Keratinocyte (primary cell): ENCODE measurements at regions not wholly inside any gene's neighbourhood (a gene's known extent, or its start where the extent isn't known, plus 50 kb on each side); places are given as distances from the start of the nearest gene placed in this dataset.

Experiments used
- DNase-seq: peaks from one replicate; pipeline ENCODE4 v3.0.0-alpha.2; 2011; ENCODE audit warnings: low read depth, missing footprints, low spot score
- FAIRE-seq: peaks from 2 replicates; lab custom pipeline; 2011; peaks lifted over from hg19 to GRCh38; lab: Jason Lieb, UNC
- H2AFZ ChIP-seq: 2 replicates; pipeline ENCODE4 v1.6.0; 2012; ENCODE audit warnings: low read length, control low read depth, inconsistent platforms; ENCODE audit not compliant: control insufficient read depth
- H3K27ac ChIP-seq: 2 replicates; pipeline ENCODE4 v1.5.1; 2011; ENCODE audit warnings: low read length; ENCODE audit not compliant: control insufficient read depth, insufficient read depth
- H3K27me3 ChIP-seq: 3 replicates; pipeline ENCODE4 v1.6.0; 2011; ENCODE audit warnings: low read length; ENCODE audit not compliant: control insufficient read depth, insufficient read depth; ENCODE audit errors: extremely low read depth
- H3K36me3 ChIP-seq, 2 experiments: 2 replicates in 1 of 2; 3 replicates in 1 of 2; pipeline ENCODE4 v1.5.1; 2011; ENCODE audit warnings: low read length in 2 of 2, mild to moderate bottlenecking in 1 of 2; ENCODE audit not compliant: control insufficient read depth in 2 of 2, insufficient read depth in 2 of 2; ENCODE audit errors: extremely low read depth in 1 of 2
- H3K4me1 ChIP-seq: 3 replicates; pipeline ENCODE4 v1.5.1; 2011; ENCODE audit warnings: low read length; ENCODE audit not compliant: control insufficient read depth, insufficient read depth; ENCODE audit errors: extremely low read depth
- H3K4me2 ChIP-seq: 3 replicates; pipeline ENCODE4 v1.6.0; 2011; ENCODE audit warnings: low read depth, low read length; ENCODE audit not compliant: control insufficient read depth, insufficient read depth; ENCODE audit errors: extremely low read depth
- H3K4me3 ChIP-seq, 3 experiments: fragments of 200-600 bp in 1 of 3; sonication (generic) in 1 of 3; 2 replicates in 2 of 3; 3 replicates in 1 of 3; pipeline ENCODE4 v1.5.1; 2011 to 2016; ENCODE audit warnings: low read length in 3 of 3, mild to moderate bottlenecking in 3 of 3, control low read depth in 2 of 3, inconsistent platforms in 1 of 3, low read depth in 1 of 3, mixed read lengths in 1 of 3, mixed run types in 1 of 3, moderate library complexity in 1 of 3; ENCODE audit not compliant: control insufficient read depth in 2 of 3, insufficient read depth in 2 of 3; ENCODE audit errors: extremely low read depth in 1 of 3
- H3K79me2 ChIP-seq: 2 replicates; pipeline ENCODE4 v1.6.0; 2012; ENCODE audit warnings: low read length; ENCODE audit not compliant: control insufficient read depth, insufficient read depth
- H3K9ac ChIP-seq: 3 replicates; pipeline ENCODE4 v1.6.0; 2011; ENCODE audit warnings: low read length; ENCODE audit not compliant: control insufficient read depth, insufficient read depth; ENCODE audit errors: extremely low read depth
- H3K9me1 ChIP-seq: 3 replicates; pipeline ENCODE4 v1.6.0; 2011; ENCODE audit warnings: low read length; ENCODE audit not compliant: control insufficient read depth, insufficient read depth; ENCODE audit errors: extremely low read depth
- H3K9me3 ChIP-seq: 2 replicates; pipeline ENCODE4 v1.5.1; 2012; ENCODE audit warnings: low read depth, low read length; ENCODE audit not compliant: control insufficient read depth
- H4K20me1 ChIP-seq: 3 replicates; pipeline ENCODE4 v1.6.0; 2011; ENCODE audit warnings: low read length; ENCODE audit not compliant: control insufficient read depth, insufficient read depth; ENCODE audit errors: extremely low read depth
- EZH2 ChIP-seq: IDR thresholded peaks from one replicate; pipeline ENCODE4 v1.6.1; 2012; ENCODE audit warnings: inconsistent platforms, mild to moderate bottlenecking, low read length, moderate library complexity
- dilution Hi-C: fragments of 300-500 bp; cut with MboI; formaldehyde crosslinking; loops from one replicate; pipeline ENCODE4 v1.7.0; 2020; ENCODE audit warnings: low sequenced_read_pairs; ENCODE audit not compliant: extremely low pct_ligation_motif_present
- TF ChIP-seq, protein P1 (sequence below), 3 experiments: IDR thresholded peaks in 1 of 3; conservative IDR thresholded peaks in 1 of 3; optimal IDR thresholded peaks in 1 of 3; 2 replicates in 2 of 3; 3 replicates in 1 of 3; pipeline versions ENCODE3 to v1.5.1; 2011; ENCODE audit warnings: low read length in 3 of 3, mild to moderate bottlenecking in 3 of 3, moderate library complexity in 2 of 3, control low read depth in 1 of 3, inconsistent platforms in 1 of 3; ENCODE audit not compliant: insufficient read depth in 2 of 3; ENCODE audit errors: extremely low read depth in 1 of 3

DNA sequence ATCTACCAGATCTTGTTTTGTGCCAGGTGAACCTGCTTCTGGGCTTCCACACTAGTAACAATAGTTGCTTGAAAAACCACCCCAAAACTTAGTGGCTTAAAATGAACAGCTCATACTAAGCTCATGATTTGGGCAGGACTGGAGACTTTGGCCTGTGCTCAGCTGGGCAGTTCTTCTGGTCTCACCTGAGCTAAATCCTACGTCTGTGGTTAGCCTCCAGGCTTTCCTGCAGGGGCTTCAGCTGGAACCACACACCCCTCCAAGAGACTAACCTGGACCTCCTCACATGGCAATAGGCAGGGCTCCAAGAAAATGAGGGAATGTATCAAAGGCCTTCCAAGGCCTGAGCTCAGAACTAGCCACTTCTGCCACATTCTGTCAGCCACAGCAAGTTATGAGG lies 144.1 kb downstream of the CD8B2 start:
- H3K4me3 ChIP-seq: no peak overlapping the region
- H3K9me1 ChIP-seq: no peaks in the 10 kb centered on the region
- H3K79me2 ChIP-seq: no peaks in the 10 kb centered on the region
- no peaks in the 10 kb centered on the region for H3K4me1 ChIP-seq
- H3K9me3 ChIP-seq: no peaks in the 10 kb centered on the region
- H4K20me1 ChIP-seq: no peaks in the 10 kb centered on the region
- FAIRE-seq (no peak), DNase-seq (no peak)
- TF ChIP-seq, protein P1, sequence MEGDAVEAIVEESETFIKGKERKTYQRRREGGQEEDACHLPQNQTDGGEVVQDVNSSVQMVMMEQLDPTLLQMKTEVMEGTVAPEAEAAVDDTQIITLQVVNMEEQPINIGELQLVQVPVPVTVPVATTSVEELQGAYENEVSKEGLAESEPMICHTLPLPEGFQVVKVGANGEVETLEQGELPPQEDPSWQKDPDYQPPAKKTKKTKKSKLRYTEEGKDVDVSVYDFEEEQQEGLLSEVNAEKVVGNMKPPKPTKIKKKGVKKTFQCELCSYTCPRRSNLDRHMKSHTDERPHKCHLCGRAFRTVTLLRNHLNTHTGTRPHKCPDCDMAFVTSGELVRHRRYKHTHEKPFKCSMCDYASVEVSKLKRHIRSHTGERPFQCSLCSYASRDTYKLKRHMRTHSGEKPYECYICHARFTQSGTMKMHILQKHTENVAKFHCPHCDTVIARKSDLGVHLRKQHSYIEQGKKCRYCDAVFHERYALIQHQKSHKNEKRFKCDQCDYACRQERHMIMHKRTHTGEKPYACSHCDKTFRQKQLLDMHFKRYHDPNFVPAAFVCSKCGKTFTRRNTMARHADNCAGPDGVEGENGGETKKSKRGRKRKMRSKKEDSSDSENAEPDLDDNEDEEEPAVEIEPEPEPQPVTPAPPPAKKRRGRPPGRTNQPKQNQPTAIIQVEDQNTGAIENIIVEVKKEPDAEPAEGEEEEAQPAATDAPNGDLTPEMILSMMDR (optimal IDR thresholded peaks at IDR 0.05 in 1 of 3, IDR thresholded peaks at IDR 0.05 in 1 of 3, conservative IDR thresholded peaks at IDR 0.05 in 1 of 3; ENCODE audit: extremely low read depth in 1 of 3, insufficient read depth in 2 of 3, low read length in 3 of 3): no peak
- TF ChIP-seq EZH2: no peak
- no peak overlapping the region for H3K4me2 ChIP-seq
- H3K27me3 ChIP-seq: no peaks in the 10 kb centered on the region
- H3K27ac ChIP-seq: no peak overlapping the region
- H3K36me3 ChIP-seq: no peaks in the 10 kb centered on the region
- H2AFZ ChIP-seq: no peak overlapping the region
- no peak overlapping the region for H3K9ac ChIP-seq
- dilution Hi-C loops: no loop called here

DNA sequence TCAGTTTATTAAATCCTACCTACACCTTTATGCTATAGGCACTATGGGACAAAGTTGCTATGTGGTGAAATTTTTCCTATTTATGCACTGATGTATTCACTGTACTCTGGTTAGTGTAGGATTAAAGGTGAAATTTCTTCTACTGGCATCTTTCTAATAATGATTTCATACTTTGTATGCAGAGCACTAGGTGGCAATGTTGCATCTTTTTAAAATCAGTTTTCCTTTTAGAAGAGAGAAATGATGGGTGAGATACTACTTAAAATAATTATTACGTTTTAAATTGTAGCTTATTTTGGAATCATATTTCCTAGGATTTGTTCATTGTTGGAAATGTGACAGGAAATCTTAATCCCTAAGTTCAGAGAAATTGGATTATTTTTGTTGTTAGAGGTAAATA lies 150.9 kb downstream of the CD8B2 start:
- Histone ChIP-seq H3K9me3 (no peaks in the 10 kb centered on the region), H3K4me3 (no peak overlapping the region), H3K4me2 (no peak overlapping the region), H2AFZ (no peak overlapping the region), H3K9ac (no peak overlapping the region), H3K9me1 (no peaks in the 10 kb centered on the region), H3K4me1 (no peaks in the 10 kb centered on the region), H3K27ac (no peak overlapping the region), H3K27me3 (no peaks in the 10 kb centered on the region), H4K20me1 (no peaks in the 10 kb centered on the region), H3K79me2 (no peaks in the 10 kb centered on the region), H3K36me3 (no peaks in the 10 kb centered on the region)
- no peak for TF ChIP-seq EZH2
- TF ChIP-seq, protein P1 (optimal IDR thresholded peaks at IDR 0.05 in 1 of 3, IDR thresholded peaks at IDR 0.05 in 1 of 3, conservative IDR thresholded peaks at IDR 0.05 in 1 of 3; ENCODE audit: extremely low read depth in 1 of 3, insufficient read depth in 2 of 3, low read length in 3 of 3): peak in 2 of 3 experiments; percentile 15 to 19
- FAIRE-seq: no peak
- no peak for DNase-seq
- dilution Hi-C loops: no loop called here
